ENCODE measurements at regions not wholly inside any gene's neighbourhood (a gene's known extent, or its start where the extent isn't known, plus 50 kb on each side); places are given as distances from the start of the nearest gene placed in this dataset.

DNA sequence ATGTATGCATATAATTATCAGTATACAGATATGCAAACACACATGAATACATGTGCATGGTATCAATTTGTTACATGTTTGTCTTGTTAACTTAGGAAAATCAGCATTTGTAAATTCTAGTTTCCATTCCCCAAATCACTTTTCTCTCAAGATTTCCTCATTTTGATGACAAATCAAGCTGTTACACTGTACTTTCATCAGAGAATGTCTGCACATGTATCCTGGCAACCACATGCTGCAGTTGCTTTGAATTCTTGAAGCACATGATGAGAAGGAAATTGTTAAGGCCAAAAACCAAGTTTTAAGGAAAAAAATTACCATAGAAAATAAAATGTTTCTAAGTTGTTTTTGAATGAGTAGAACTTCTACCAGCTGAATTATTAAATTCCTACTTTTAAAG is 1834.5 kb downstream of the EFNA5 start:
- no peaks in the 10 kb centered on the region for H3K4me1 ChIP-seq (ENCODE audit: insufficient read depth, low read length)
- no peak overlapping the region for H2BK120ac ChIP-seq (ENCODE audit: low read depth, low read length, poor library complexity, severe bottlenecking)
- no peaks in the 10 kb centered on the region for H3K79me2 ChIP-seq (ENCODE audit: insufficient read depth, low read length)
- no peak overlapping the region for H2AK5ac ChIP-seq (ENCODE audit: insufficient read length, low read length)
- no peak overlapping the region for H3K56ac ChIP-seq (ENCODE audit: insufficient read length, low read depth, low read length)
- no peaks in the 10 kb centered on the region for H3K79me1 ChIP-seq (ENCODE audit: insufficient read depth, low read depth, low read length, poor library complexity, severe bottlenecking)
- H3K4me1 Mint-ChIP-seq = peaks cover 3 to 6% of the 10 kb centered on the region in 2 experiments; a peak in 2 of 4 replicates
- H4K91ac ChIP-seq (ENCODE audit: insufficient read length, low read depth, low read length) = no peak overlapping the region
- no peaks in the 10 kb centered on the region for H3K9me3 ChIP-seq (ENCODE audit: control insufficient read depth, low read depth, low read length)
- no peak overlapping the region for H4K8ac ChIP-seq (replicated peaks; ENCODE audit: insufficient read length, low read depth, low read length)
- no peak for DNase-seq
- H3K4me3 Mint-ChIP-seq = no peak overlapping the region
- no peak overlapping the region for H3K9ac ChIP-seq (ENCODE audit: extremely low read depth, insufficient read length, low read length)
- H3K27ac ChIP-seq (ENCODE audit: insufficient read length, low read depth, low read length) = no peak overlapping the region
- no peak overlapping the region for H3T11ph ChIP-seq (ENCODE audit: low read length)
- no peak overlapping the region for H3K18ac ChIP-seq (ENCODE audit: insufficient read length, low read depth, low read length)
- no peaks in the 10 kb centered on the region for H3K23me2 ChIP-seq (ENCODE audit: insufficient read length, low read depth, low read length, poor library complexity, severe bottlenecking)
- no peak overlapping the region for H2BK12ac ChIP-seq (ENCODE audit: insufficient read length, low read depth, low read length)
- H3K23ac ChIP-seq (ENCODE audit: insufficient read length, low read depth, low read length) = no peak overlapping the region
- H3K27me3 ChIP-seq (ENCODE audit: insufficient read depth, low read length) = no peaks in the 10 kb centered on the region
- no peak overlapping the region for H3K14ac ChIP-seq (ENCODE audit: insufficient read depth, low read length)
- no peak overlapping the region for H2BK5ac ChIP-seq (ENCODE audit: insufficient read length, low read length)
- H3K9me3 Mint-ChIP-seq = peaks cover 0 to 2% of the 10 kb centered on the region in 2 experiments; a peak in 2 of 5 replicates
- no peak overlapping the region for H2BK20ac ChIP-seq (ENCODE audit: low read depth, low read length, poor library complexity, severe bottlenecking)
- H4K20me1 ChIP-seq (ENCODE audit: control insufficient read depth, insufficient read depth, insufficient read length) = no peaks in the 10 kb centered on the region
- no peak overlapping the region for H2BK15ac ChIP-seq (ENCODE audit: low read depth, low read length)
- no peaks in the 10 kb centered on the region for H3K27me3 Mint-ChIP-seq (ENCODE audit: low read depth)
- no peak overlapping the region for H3K4ac ChIP-seq (ENCODE audit: low read depth, low read length)
- no peak overlapping the region for H3K4me2 ChIP-seq (ENCODE audit: insufficient read depth, insufficient read length, low read length)
- peaks cover 3 to 7% (median 6%) of the 10 kb centered on the region in 3 experiments; a peak in 6 of 7 replicates for H3K36me3 Mint-ChIP-seq (ENCODE audit: insufficient read depth in 1 of 3, low read depth in 3 of 3)
- no peak overlapping the region for H3K27ac Mint-ChIP-seq
- H4K5ac ChIP-seq (ENCODE audit: insufficient read length, low read depth, low read length) = no peak overlapping the region
- TF ChIP-seq, protein P1, sequence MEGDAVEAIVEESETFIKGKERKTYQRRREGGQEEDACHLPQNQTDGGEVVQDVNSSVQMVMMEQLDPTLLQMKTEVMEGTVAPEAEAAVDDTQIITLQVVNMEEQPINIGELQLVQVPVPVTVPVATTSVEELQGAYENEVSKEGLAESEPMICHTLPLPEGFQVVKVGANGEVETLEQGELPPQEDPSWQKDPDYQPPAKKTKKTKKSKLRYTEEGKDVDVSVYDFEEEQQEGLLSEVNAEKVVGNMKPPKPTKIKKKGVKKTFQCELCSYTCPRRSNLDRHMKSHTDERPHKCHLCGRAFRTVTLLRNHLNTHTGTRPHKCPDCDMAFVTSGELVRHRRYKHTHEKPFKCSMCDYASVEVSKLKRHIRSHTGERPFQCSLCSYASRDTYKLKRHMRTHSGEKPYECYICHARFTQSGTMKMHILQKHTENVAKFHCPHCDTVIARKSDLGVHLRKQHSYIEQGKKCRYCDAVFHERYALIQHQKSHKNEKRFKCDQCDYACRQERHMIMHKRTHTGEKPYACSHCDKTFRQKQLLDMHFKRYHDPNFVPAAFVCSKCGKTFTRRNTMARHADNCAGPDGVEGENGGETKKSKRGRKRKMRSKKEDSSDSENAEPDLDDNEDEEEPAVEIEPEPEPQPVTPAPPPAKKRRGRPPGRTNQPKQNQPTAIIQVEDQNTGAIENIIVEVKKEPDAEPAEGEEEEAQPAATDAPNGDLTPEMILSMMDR (conservative IDR thresholded peaks at IDR 0.05) = no peak
- H2AFZ ChIP-seq (ENCODE audit: low read length) = no peak overlapping the region
